ENCODE measurements at regions not wholly inside any gene's neighbourhood (a gene's known extent, or its start where the extent isn't known, plus 50 kb on each side); places are given as distances from the start of the nearest gene placed in this dataset.

DNA sequence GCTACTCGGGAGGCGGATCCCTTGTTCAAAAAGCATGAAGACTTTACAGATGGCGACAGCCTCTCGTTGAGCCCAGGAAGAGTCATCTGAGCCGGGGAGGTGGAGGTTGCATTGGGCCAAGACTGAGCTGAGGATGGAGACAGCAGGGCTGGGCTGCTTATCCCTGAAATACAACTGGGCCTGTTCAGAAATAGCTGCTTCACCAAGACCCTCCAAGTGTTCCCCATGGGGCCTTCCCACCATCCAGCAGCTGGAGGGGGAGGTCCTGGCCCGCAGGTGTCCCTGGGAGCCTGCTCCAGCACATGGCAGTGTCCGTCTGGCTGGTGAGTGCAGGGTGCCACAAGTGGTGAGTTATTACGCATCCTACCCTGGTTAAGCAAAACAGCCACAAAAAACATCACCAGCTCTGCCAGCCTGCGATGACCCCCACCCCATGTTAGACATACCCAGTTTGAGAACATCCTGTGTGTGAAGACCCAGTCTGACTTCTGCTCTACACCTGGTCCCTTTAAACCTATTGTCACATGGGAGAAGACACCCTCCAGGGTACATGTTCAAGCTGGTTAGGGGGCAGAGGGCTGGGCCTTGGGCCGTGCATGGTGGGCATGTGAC, 93.1 kb upstream of the TMPRSS2 start:
- ATAC-seq (replicated peaks in 1 of 2): no peak
- H3K4me3 Mint-ChIP-seq: no peak overlapping the region

DNA sequence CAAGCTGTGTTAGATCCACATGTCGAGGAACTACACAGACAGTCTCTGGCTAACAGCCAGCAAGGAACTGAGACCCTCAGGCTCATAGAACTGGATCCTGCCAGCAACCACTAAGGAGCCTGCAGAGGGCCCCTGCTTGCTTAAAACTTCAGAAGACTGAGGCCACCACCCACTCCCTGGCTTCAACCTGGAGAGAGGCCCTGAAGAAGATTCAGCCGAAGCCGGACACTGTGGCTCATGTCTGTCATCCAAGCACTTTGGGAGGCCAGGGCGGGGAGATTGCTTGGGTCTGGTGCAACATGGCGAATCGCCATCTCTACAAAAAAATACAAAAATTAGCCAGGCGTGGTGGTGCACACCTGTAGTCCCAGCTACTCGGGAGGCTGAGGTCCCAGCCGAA, 92.6 kb upstream of the TMPRSS2 start:
- Mint-ChIP-seq H3K4me3 (no peak overlapping the region), H3K36me3 (ENCODE audit: insufficient read depth in 2 of 2) (no peaks in the 10 kb centered on the region)
- ATAC-seq (replicated peaks in 1 of 2): no peak

More for the DNA sequence above, 93.1 kb upstream of the TMPRSS2 start:
- no peak overlapping the region for H3K27ac Mint-ChIP-seq
- H3K36me3 Mint-ChIP-seq (ENCODE audit: insufficient read depth in 2 of 2): no peaks in the 10 kb centered on the region
- no peak for DNase-seq
- no peaks in the 10 kb centered on the region for H3K9me3 Mint-ChIP-seq
- H3K27me3 Mint-ChIP-seq (ENCODE audit: low read depth): no peaks in the 10 kb centered on the region
- no peaks in the 10 kb centered on the region for H3K4me1 Mint-ChIP-seq (ENCODE audit: low read depth)

DNA sequence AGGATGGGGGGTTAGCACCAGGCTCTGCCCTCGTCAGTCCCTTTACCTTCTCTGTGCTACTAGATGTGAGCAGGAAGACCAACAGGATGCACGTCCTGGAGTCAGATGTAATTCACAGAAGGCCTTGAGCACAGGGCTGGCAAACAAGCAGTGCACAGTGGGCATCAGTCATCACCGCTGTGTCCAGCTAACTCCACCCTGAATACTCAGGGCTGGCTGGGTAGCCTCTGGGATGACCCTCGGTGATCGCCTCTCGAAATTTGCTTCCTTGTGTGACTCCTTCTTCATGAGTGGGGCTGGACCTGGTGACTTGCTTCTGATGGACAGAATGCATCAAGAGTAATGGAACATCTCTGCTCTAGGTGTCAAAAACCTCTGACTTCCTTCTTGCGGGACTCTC, 92.2 kb upstream of the TMPRSS2 start:
- Mint-ChIP-seq H3K9me3 (no peaks in the 10 kb centered on the region), H3K27ac (no peak overlapping the region), H3K27me3 (ENCODE audit: low read depth) (no peaks in the 10 kb centered on the region), H3K4me1 (ENCODE audit: low read depth) (no peaks in the 10 kb centered on the region), H3K36me3 (ENCODE audit: insufficient read depth in 2 of 2) (no peaks in the 10 kb centered on the region), H3K4me3 (no peak overlapping the region)
- ATAC-seq (replicated peaks in 1 of 2) (no peak), DNase-seq (no peak)

More for the DNA sequence above, 92.6 kb upstream of the TMPRSS2 start:
- Mint-ChIP-seq H3K27me3 (ENCODE audit: low read depth) (no peaks in the 10 kb centered on the region), H3K9me3 (no peaks in the 10 kb centered on the region), H3K27ac (no peak overlapping the region), H3K4me1 (ENCODE audit: low read depth) (no peaks in the 10 kb centered on the region)
- no peak for DNase-seq

DNA sequence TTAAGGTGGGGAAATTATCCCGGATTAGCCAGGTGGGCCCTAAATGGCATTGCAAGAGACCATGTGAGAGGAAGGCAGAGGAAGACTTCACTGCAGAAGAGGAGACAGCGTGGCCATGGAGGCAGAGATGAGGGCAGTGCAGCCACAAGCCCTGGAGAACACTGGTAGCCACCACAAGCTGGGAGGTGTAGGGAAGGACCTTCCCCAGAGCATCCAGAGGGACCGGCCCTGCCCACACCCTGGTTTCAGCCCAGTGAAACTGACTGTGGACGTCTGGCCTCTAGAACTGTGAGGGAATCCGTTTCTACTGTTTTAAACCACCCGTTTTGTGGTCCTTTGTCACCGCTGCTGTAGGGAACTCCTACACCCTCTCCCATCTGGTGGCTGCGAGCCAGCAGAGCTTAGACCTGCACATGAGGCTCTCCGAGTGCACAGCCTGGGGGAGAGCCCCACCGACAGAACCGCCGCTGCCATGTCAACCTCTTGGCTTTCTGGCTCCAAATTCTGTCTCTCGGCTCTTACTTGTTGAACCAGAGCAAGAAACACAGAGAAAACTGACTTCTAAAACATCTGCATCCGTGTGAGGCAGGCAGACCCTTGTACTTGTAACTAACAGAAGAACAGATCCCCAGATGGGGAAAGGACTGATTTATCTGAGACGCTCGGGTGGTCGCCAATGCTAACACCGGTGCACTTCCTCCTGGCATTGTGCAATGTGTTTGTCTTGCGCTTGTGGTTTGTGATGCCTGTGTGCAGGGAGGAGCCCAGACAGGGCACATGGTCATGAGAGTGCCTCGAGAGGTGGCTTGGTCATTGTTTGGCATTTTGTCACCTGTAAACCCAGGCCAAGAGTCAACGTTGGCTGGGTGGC, 90.8 kb upstream of the TMPRSS2 start:
- Mint-ChIP-seq H3K27me3 (ENCODE audit: low read depth) (peaks cover 7% of the 10 kb centered on the region), H3K4me3 (no peak overlapping the region)

DNA sequence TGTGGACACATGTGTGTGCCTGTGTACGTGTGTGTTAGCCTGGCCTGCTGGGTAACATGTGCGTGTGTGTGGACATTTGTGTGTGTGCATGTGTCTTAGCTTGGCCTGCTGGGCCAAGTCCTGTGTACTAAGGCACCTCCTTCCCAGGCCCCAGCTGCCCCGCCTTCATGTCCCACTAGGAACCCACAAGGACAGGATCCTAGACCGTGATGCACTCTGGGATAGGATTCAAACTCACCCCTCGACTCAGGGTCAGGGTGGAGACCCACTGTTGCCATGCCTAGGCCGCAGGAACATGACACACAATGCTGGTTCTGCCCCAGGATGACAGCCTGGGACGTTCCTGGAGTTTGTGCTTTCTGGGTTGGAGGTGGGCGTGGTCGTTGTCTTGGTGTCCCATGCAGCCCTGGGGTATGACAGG, 89.9 kb upstream of the TMPRSS2 start:
- no peak overlapping the region for H3K4me3 Mint-ChIP-seq
- H3K4me1 Mint-ChIP-seq (ENCODE audit: low read depth): no peaks in the 10 kb centered on the region
- no peak overlapping the region for H3K27ac Mint-ChIP-seq
- no peaks in the 10 kb centered on the region for H3K9me3 Mint-ChIP-seq
- no peaks in the 10 kb centered on the region for H3K36me3 Mint-ChIP-seq (ENCODE audit: insufficient read depth in 2 of 2)
- ATAC-seq (replicated peaks in 1 of 2) (no peak), DNase-seq (no peak)
- H3K27me3 Mint-ChIP-seq (ENCODE audit: low read depth): peaks cover 9% of the 10 kb centered on the region

More for the DNA sequence above, 90.8 kb upstream of the TMPRSS2 start:
- H3K36me3 Mint-ChIP-seq (ENCODE audit: insufficient read depth in 2 of 2): no peaks in the 10 kb centered on the region
- DNase-seq (no peak), ATAC-seq (replicated peaks in 1 of 2) (no peak)
- H3K27ac Mint-ChIP-seq: no peak overlapping the region
- no peaks in the 10 kb centered on the region for H3K4me1 Mint-ChIP-seq (ENCODE audit: low read depth)
- H3K9me3 Mint-ChIP-seq: no peaks in the 10 kb centered on the region

DNA sequence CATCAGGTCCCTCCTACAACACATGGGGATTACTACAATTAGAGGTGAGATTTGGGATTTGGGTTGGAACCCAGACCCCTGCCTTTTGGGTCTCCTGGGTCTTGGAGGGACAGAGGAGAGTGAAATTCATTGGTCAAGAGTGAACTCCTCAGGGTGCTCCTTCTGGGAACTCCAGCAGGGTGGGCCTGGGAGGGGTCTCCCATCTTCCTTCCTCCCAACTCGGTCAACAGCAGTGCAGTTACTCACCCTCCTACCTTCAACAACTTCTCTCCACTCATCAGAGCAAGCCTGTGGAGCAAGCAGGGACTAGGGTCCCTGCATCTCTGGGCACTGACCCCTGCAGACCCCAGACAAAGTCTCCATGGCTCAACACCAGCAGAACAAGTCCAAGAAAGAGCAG, 89.3 kb upstream of the TMPRSS2 start:
- Mint-ChIP-seq H3K27ac (no peak overlapping the region), H3K27me3 (ENCODE audit: low read depth) (peaks cover 12% of the 10 kb centered on the region), H3K9me3 (no peaks in the 10 kb centered on the region), H3K36me3 (ENCODE audit: insufficient read depth in 2 of 2) (no peaks in the 10 kb centered on the region), H3K4me3 (no peak overlapping the region), H3K4me1 (ENCODE audit: low read depth) (no peaks in the 10 kb centered on the region)
- ATAC-seq (replicated peaks in 1 of 2) (no peak), DNase-seq (no peak)

DNA sequence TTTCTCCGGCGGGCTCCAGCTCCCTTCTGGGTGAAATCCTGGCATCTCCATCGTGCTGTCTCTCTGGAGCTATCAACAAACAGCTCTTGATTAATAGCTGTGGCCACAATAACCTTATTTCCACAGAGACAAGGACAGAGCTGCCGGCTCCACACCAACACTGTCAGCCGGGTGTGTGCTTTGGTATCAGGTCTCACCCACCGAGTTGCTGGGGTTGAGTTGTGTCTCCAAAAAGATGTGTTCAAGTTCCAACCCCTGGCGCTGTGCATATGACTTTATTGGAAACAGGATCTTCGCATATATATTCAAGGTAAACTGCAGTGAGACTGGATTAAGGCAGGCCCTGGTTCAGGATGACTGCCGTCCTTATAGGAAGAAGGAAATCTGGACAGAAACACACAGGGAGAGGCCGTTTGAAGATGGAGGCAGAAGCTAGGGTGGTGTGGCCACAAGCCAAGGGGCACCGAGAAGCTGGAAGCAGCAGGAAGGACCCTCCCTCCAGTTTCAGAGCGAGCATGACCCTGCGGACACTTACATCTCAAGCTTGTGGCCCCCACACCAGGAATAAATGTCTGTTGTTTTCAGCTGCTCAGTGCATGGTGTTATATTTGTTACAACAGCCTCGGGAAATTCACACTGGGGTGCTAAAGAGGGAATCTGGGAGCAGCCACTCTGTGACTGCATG, 88.4 kb upstream of the TMPRSS2 start:
- DNase-seq (no peak), ATAC-seq (replicated peaks in 1 of 2) (no peak)
- Mint-ChIP-seq H3K36me3 (ENCODE audit: insufficient read depth in 2 of 2) (no peaks in the 10 kb centered on the region), H3K4me1 (ENCODE audit: low read depth) (no peaks in the 10 kb centered on the region), H3K27ac (no peak overlapping the region), H3K4me3 (no peak overlapping the region), H3K9me3 (no peaks in the 10 kb centered on the region), H3K27me3 (ENCODE audit: low read depth) (peaks cover 12% of the 10 kb centered on the region)

DNA sequence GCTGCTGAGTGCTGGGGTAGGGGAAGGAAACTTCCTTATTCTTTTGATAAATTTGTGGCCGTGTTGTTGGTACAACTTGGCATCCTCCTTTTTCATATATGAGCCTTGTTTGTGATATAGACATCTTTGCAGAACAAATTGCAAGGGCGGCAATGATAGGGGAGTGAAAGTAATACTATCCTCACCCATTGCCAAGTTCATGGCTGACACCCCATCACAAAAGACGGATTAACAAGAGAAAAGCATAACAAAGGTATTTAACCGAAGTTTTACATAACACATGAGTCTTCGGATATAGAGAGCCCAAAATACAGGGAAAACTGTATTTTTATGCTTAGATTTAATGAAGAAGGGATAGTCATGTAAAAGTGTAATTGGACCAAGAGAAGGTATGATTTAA, 86.3 kb upstream of the TMPRSS2 start:
- Mint-ChIP-seq H3K36me3 (ENCODE audit: insufficient read depth in 2 of 2) (no peaks in the 10 kb centered on the region), H3K27ac (no peak overlapping the region), H3K9me3 (no peaks in the 10 kb centered on the region), H3K27me3 (ENCODE audit: low read depth) (peaks cover 12% of the 10 kb centered on the region), H3K4me3 (no peak overlapping the region), H3K4me1 (ENCODE audit: low read depth) (no peaks in the 10 kb centered on the region)
- DNase-seq (no peak), ATAC-seq (replicated peaks in 1 of 2) (no peak)

DNA sequence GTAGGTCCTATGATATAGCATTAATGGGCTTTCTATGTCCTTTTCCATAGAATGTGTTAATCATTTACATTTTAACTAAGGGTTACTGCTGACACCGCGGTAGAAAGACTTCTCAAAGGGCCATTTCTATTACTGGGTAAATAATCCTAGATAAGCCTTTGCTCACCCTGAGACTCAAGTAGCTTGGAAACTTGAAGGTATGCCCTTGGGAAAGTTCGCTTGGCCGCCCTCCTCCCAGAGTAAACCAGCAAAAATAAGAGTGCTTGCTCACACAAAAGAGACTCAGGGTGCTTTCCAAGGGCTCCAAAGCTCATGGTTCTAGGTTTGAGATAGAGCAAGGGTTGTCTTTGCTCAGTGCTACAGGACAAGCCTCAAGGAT, 85.8 kb upstream of the TMPRSS2 start:
- no peak overlapping the region for H3K4me3 Mint-ChIP-seq
- H3K27ac Mint-ChIP-seq: no peak overlapping the region
- peaks cover 12% of the 10 kb centered on the region for H3K27me3 Mint-ChIP-seq (ENCODE audit: low read depth)
- peaks cover 2% of the 10 kb centered on the region in 2 donors for H3K9me3 Mint-ChIP-seq
- no peak for DNase-seq
- H3K4me1 Mint-ChIP-seq (ENCODE audit: low read depth): no peaks in the 10 kb centered on the region
- ATAC-seq (replicated peaks in 1 of 2): no peak
- H3K36me3 Mint-ChIP-seq (ENCODE audit: insufficient read depth in 2 of 2): no peaks in the 10 kb centered on the region

DNA sequence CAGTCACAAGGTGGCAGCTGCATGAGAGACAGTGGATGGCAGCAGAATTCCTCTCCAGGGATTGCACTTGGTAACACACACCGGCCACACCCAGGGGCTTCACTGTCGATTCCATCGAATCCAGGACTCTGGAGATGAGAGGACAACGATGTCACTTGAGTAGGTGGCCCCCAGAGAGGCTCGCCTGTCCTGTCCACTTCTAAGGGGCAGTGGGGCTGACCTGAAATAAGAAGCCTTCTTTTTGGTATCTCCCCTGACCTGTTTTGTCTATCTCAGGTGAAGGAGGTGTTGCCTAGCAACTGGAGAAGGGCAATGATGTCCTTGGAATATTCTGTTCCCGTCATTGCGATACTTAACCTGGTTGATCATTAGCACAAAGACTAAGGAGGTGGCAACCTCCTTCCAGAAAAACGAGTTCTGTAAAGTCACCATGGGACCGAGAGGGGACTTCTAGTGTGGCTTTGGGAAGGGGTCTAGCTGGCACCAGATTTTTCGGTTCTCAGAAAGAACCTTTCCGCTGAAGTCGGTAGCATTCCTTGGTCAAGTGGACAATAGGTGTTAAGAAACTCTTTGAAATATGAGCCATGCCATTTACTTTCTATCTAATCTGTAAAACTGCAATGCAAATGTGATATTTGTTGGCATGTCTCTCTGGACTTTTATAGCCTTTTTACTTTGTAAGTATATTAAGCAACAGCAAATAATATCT, 85.2 kb upstream of the TMPRSS2 start:
- Mint-ChIP-seq H3K4me1 (ENCODE audit: low read depth) (no peaks in the 10 kb centered on the region), H3K9me3 (peaks cover 2 to 4% of the 10 kb centered on the region in 2 donors), H3K4me3 (no peak overlapping the region), H3K36me3 (ENCODE audit: insufficient read depth in 2 of 2) (no peaks in the 10 kb centered on the region), H3K27ac (no peak overlapping the region), H3K27me3 (ENCODE audit: low read depth) (peaks cover 12% of the 10 kb centered on the region)
- ATAC-seq (replicated peaks in 1 of 2): no peak
- no peak for DNase-seq

DNA sequence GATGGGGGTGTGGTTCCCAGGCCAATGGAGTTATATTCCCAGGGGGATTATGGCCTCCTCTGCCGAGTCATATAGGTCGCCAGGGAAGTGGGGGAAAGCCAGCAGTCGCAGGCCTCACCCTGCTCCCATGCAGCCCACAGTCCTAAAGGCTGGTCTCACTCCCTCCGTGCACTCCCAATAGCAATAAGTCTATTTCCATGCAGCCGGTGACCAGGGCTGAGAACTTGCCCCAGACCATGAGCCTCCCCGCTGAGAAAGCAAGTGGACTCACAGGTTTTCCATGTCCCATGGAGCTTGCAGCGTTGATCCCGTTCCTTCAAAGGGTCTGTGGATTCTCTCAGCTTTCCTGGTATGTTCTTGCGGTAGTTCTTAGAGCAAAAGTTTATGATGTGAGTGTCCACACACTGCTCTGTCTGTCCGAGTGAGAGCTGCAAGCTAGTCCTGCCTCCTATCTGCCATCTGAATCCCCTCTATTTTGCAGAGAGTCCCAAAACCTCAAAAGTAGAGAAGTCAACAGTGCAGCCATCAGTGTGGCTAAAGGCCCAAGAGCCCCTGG, 81.7 kb upstream of the TMPRSS2 start:
- Mint-ChIP-seq H3K36me3 (ENCODE audit: insufficient read depth in 2 of 2) (no peaks in the 10 kb centered on the region), H3K4me1 (ENCODE audit: low read depth) (no peaks in the 10 kb centered on the region), H3K27ac (no peak overlapping the region), H3K27me3 (ENCODE audit: low read depth) (peaks cover 12% of the 10 kb centered on the region), H3K9me3 (peaks cover 2 to 4% of the 10 kb centered on the region in 2 donors), H3K4me3 (no peak overlapping the region)
- DNase-seq (no peak), ATAC-seq (replicated peaks in 1 of 2) (no peak)

DNA sequence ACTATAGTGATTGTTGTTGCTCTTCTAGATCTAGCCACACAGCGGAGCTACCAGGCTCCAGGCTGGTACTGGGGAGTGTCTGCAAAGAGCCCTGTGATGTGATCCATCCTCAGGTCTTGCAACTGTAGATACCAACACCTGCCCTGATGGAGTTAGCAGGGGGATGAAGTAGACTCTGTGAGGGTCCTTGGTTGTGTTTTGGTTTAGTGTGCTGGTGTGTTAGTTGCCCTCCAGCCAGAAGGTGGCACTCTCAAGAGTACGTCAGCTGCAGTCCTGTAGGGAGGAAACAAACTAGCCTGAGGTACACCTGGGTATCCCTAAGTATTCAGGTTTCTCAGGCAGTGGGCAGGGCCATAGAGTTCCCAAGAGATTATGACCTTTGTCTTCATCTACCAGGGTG, 81.2 kb upstream of the TMPRSS2 start:
- no peaks in the 10 kb centered on the region for H3K36me3 Mint-ChIP-seq (ENCODE audit: insufficient read depth in 2 of 2)
- H3K4me3 Mint-ChIP-seq: no peak overlapping the region
- no peak overlapping the region for H3K27ac Mint-ChIP-seq
- no peak for ATAC-seq (replicated peaks in 1 of 2)
- no peak for DNase-seq
- H3K9me3 Mint-ChIP-seq: peaks cover 2 to 4% of the 10 kb centered on the region in 2 donors
- no peaks in the 10 kb centered on the region for H3K4me1 Mint-ChIP-seq (ENCODE audit: low read depth)
- peaks cover 8% of the 10 kb centered on the region for H3K27me3 Mint-ChIP-seq (ENCODE audit: low read depth)

Data from activated T-cell treated with anti-CD3 and anti-CD28 coated beads, Interleukin-2, amount 50 U/mL, for 72 hours (primary cell).